NCI-H1694 (cell line): ENCODE measurements at regions not wholly inside any gene's neighbourhood (a gene's known extent, or its start where the extent isn't known, plus 50 kb on each side); places are given as distances from the start of the nearest gene placed in this dataset.
"Not testable (repeated sequence)": the region's sequence is repeated elsewhere in the genome, so short reads cannot be mapped to it uniquely, and the experiment has no call there.

ENCODE experiments used
- DNase-seq: peaks from one replicate; lab custom pipeline; 2025; lab: John Stamatoyannopoulos, UW

DNA sequence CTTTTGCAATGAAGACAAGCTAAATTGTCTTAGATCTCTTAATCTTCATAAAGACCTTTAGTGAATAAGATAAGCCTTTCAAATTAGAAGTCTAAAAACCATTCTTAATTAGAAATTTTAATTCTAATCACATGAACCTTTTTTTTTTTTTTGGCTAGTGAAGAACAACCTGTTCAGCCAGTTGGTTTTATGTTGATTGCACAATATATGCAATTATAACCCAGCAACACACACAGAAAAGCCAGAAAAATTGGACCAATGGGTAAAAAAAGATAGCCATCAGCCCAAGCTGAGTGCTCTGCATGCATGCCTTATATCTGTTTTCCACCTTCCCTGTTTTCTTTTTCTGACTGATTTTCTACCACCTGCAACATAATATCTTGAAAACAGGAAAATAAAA lies 252.2 kb downstream of the SYT10 start:
- no peak for DNase-seq

DNA sequence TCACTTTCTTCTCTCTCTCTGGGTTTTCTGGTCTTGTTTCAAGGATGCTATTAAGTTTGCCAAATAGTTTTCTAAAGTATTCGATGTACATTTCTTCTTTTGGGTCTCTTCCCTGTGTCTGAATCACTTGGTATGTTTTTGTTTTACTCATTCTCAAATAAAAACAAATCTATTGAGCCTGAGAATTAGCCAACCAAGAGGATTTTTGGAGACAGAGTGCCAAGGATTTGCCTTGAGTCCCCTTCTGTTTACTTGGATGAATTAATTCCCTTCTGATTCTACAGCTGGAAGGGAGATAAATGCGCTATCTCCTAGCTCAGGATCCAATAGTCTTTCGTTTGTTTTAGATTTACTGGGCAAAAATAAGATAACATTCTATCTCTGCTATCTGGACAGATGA lies 255.5 kb downstream of the SYT10 start:
- no peak for DNase-seq

GRCh38 chr12:33182485-33182884 lies 257.1 kb downstream of the SYT10 start:
- no peak for DNase-seq

DNA sequence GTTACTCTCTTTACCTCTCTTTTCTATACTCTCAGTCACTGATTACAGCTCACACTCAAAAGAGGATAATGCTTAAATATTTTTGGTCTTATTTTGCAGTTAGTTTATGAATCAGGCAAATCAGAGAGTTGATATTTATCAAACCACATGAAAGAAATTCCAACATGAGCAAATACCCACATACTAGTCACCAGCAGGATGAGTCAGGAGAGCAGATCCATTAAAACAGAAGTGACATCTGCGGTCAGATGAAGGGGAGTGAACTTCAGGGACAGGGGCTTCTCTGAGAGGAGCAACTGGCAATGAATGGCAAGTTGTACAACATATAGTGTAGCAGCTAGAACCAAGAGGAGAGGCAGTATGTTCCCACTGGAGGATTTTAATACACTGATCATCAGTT lies 258.7 kb downstream of the SYT10 start:
- DNase-seq, result no peak

- DNase-seq, result not testable (repeated sequence)
Observed at GRCh38 chr12:33166260-33166659, 269.7 kb upstream of the PKP2 start.

GRCh38 chr12:33156042-33156441 lies 259.5 kb upstream of the PKP2 start:
- DNase-seq, result no peak

DNA sequence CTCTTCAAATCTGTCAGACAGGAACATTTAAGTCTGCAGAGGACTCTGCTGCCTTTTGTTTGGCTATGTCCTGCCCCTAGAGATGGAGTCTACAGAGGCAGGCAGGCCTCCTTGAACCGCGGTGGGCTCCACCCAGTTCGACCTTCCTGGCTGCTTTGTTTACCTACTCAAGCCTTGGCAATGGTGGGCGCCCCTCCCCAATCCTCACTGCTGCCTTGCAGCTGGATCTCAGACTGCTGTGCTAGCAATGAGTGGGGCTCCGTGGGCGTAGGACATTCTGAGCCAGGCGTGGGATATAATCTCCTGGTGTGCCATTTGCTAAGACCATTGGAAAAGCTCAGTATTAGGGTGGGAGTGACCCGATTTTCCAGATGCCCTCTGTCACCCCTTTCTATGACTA lies 250.7 kb upstream of the PKP2 start:
- not testable (repeated sequence) for DNase-seq

- DNase-seq, result no peak
Observed at GRCh38 chr12:33129500-33129899, 232.9 kb upstream of the PKP2 start.

DNA sequence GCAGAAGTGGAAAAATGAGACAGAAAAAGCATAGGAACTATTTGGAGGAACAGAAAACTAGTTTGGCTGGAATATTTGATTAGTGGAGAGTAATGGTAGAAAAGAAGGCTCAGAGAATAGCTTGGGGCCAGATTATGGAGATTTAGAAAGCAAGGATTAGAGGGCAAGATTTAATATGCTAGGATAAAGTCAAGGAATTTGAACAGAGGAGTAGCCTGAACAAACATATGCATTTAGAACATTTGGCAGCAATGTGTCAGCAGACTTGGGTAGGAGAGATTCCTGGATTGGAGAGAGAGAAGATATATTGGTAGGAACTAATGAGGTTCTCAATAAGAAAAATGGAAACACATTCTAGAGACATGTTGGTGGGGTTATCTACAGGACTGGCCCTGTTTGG lies 229.2 kb upstream of the PKP2 start:
- DNase-seq, result no peak

GRCh38 chr12:33116284-33116683 lies 219.7 kb upstream of the PKP2 start:
- no peak for DNase-seq

DNA sequence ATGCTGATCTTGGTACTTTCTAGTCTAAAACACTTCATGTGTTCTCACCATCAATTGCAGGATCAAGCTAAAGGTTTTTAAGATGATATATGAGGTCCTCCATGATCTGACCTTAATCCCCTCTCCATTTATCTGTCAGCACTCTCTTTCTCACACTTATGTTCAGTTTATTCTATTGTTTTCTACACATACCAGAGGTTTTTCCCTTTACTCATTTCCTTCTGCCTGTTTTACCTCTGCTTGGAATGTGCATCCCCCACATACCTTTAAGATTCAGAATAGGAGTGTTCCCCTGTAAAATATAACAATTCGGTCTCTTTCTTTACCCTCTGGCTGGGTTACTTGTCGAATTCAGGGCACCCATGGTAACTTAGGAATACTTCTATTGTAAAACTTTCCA lies 219.1 kb upstream of the PKP2 start:
- DNase-seq, result no peak

GRCh38 chr12:33111850-33112249 lies 215.3 kb upstream of the PKP2 start:
- no peak for DNase-seq

DNA sequence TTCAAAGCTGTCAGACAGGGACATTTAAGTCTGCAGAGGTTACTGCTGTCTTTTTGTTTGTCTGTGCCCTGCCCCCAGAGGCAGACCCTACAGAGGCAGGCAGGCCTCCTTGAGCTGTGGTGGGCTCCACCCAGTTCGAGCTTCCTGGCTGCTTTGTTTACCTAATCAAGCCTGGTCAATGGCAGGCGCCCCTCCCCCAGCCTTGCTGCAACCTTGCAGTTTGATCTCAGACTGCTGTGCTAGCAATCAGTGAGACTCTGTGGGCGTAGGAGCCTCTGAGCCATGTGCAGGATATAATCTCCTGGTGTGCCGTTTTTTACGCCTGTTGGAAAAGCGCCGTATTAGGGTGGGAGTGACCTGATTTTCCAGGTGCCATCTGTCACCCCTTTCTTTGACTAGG lies 211.2 kb upstream of the PKP2 start:
- not testable (repeated sequence) for DNase-seq

- no peak for DNase-seq
Observed at GRCh38 chr12:33093534-33093933, 197.0 kb upstream of the PKP2 start.

DNA sequence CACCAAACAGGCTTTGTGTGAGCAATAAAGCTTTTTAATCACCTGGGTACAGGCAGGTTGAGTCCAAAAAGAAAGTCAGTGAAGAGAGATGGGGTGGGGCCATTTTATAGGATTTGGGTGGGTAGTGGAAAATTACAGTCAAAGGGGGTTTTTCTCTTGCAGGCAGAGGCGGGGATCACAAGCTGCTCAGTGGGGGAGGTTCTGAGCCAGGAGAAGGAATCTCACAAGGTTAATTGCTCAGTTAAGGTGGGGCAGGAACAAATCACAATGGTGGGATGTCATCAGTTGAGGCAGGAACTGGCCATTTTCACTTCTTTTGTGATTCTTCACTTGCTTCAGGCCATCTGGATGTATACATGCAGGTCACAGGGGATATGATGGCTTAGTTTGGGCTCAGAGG lies 191.3 kb upstream of the PKP2 start:
- DNase-seq, result not testable (repeated sequence)

GRCh38 chr12:33076401-33076800 lies 179.8 kb upstream of the PKP2 start:
- not testable (repeated sequence) for DNase-seq

DNA sequence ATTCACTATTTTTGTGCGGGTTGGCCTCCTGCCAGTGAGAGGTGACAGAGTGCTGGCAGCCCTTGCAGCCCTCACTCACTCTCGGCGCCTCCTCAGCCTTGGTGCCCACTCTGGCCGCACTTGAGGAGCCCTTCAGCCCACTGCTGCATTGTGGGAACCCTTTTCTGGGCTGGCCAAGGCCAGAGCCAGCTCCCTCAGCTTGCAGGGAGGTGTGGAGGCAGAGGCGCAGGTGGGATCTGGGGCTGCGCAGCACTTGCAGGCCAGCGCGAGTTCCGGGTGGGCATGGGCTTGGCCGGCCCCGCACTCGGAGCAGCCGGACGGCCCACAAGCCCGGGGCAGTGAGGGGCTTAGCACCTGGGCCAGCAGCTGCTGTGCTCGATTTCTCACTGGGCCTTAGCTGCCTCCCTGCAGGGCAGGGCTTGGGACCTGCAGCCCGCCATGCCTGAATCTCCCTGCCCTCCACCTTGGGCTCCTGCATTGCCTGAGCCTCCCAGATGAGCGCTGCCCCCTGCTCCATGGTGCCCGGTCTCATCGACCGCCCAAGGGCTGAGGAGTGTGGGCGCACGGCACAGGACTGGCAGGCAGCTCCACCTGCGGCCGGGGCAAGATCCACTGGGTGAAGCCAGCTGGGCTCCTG lies 178.7 kb upstream of the PKP2 start:
- DNase-seq, result not testable (repeated sequence)

DNA sequence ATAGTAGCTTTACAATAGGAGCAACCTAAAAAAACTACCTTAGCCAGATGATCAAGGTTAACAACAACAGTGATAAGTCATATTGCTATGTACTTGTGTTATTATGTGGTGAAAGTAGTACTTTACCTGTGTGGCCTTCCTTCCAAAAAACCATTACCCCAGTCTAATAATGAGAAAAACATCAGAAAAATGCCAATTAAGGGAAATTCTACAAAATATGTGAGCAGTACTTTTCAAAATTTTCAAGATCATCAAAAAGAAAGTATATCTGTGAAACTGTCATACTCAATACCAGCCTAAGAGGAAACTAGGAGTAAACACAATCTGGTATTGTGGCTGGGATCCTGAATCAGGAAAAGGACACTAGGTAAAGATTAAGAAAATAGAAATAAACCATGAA lies 165.3 kb upstream of the PKP2 start:
- DNase-seq, result no peak

- no peak for DNase-seq
Observed at GRCh38 chr12:33054371-33054770, 157.8 kb upstream of the PKP2 start.

DNA sequence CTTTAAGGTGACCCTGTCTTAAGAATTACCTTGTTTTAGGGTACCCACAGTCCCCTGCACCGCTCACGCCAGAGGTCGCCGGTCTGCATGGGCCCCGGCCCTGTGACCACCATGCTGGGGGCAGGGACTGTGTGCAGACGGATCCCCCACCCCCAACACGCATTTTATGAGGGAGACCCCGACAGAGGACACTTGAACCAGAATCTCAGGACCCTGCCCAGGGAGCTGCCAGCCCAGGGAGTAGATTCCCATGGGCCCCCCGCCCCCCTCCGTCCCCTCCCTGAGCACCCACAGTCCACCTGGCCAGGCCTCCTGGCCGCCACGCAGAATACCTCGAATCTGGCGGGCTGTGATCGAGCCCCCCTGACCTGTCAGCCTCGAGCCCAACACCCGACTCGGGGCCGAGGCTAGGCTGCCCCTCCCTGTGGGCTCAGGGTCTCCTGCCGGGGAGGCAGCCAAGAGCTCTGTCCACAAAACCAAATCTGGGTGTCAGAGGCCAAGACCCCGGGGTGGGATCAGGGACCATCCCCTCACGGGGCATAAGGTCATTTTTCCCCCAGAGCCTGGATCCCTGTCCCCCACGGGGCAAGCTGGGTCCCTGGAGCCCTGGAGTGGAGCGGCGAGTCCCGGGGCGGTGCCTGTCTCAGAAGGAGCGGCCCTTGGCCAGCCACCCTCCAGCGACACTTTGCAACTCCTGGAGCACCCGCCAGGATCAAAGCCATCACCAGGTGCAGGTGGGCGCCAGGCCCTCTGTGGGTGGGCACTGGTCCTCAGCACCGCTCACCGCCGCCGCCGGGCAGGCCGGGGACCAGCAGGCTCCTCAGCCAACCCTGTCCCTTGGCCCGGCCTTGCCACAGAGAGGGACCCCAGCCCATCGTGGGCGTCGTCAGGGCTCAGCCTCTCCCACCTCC lies 155.8 kb upstream of the PKP2 start:
- no peak for DNase-seq

GRCh38 chr12:33047666-33048065 lies 151.1 kb upstream of the PKP2 start:
- DNase-seq, result no peak

DNA sequence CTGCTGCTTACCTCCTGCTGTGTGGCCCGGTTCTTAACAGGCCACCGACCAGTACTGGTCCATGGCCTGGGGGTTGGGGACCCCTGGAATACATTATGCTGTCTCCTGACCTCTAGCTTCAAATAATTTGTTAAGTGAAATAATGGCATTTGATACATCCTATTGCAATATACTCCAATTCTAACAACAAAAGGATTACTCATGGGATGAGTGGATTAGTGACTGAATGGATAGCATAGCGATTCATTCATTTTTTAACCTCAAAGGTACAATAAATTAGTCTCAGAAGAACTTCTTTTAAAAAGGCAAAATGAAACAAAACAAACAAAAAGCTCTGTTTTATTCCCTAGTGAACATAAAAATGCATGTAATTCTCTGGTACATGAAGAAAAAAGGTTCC lies 147.9 kb upstream of the PKP2 start:
- DNase-seq, result no peak

- no peak for DNase-seq
Observed at GRCh38 chr12:33041562-33041961, 145.0 kb upstream of the PKP2 start.

DNA sequence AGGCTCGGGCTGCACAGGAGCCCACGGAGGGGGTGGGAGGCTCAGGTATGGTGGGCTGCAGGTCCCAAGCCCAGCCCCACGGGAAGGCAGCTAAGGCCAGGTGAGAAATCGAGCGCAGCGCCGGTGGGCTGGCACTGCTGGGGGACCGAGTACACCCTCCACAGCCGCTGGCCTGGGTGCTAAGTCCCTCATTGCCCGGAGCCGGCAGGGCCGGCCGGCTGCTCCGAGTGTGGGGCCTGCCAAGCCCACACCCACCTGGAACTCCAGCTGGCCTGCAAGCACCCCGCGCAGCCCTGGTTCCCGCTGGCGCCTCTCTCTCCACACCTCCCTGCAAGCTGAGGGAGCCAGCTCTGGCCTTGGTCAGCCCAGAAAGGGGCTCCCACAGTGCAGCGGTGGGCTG lies 137.4 kb upstream of the PKP2 start:
- DNase-seq, result not testable (repeated sequence)
